K562 (cell line): ENCODE measurements at regions not wholly inside any gene's neighbourhood (a gene's known extent, or its start where the extent isn't known, plus 50 kb on each side); places are given as distances from the start of the nearest gene placed in this dataset.

ENCODE experiments used
- ASH1L ChIP-seq: fragments of 450-650 bp; IDR thresholded peaks from 2 replicates; pipeline ENCODE4 v1.6.1; 2018; ENCODE audit warnings: borderline replicate concordance, mild to moderate bottlenecking, low read depth; ENCODE audit not compliant: partially characterized antibody
- CREB1 ChIP-seq, 2 experiments: sonication (generic) in 1 of 2; formaldehyde crosslinking in 1 of 2; IDR thresholded peaks; 2 replicates each; pipeline versions ENCODE4 v1.6.1 to v1.8.0; 2012 to 2022; ENCODE audit warnings: inconsistent platforms in 1 of 2, mild to moderate bottlenecking in 1 of 2, missing genetic modification reagents in 1 of 2, moderate library complexity in 1 of 2
- FOXA1 ChIP-seq: fragments of 450-650 bp; IDR thresholded peaks from 2 replicates; pipeline ENCODE4 v1.6.1; 2016; ENCODE audit warnings: mild to moderate bottlenecking, borderline replicate concordance
- GATA2 ChIP-seq: sonication (generic); formaldehyde crosslinking; IDR thresholded peaks from 2 replicates; pipeline ENCODE4 v1.4.0; 2020; ENCODE audit warnings: mild to moderate bottlenecking, missing genetic modification reagents
- MAZ ChIP-seq, 2 experiments: fragments of 450-650 bp in 1 of 2; sonication (generic) in 1 of 2; formaldehyde crosslinking; IDR thresholded peaks in 1 of 2; conservative IDR thresholded peaks in 1 of 2; 2 replicates each; pipeline versions ENCODE4 v1.4.0 to v1.5.0; 2020; ENCODE audit warnings: mild to moderate bottlenecking in 1 of 2, missing genetic modification reagents in 1 of 2
- NFXL1 ChIP-seq: fragments of 450-650 bp; formaldehyde crosslinking; IDR thresholded peaks from 2 replicates; pipeline ENCODE4 v1.4.0; 2021; ENCODE audit warnings: mild to moderate bottlenecking
- NR1H2 ChIP-seq: sonication (generic); formaldehyde crosslinking; IDR thresholded peaks from 2 replicates; pipeline ENCODE4 v1.4.0; 2020; ENCODE audit warnings: mild to moderate bottlenecking, missing genetic modification reagents
- RFX5 ChIP-seq: IDR thresholded peaks from 2 replicates; pipeline ENCODE4 v1.6.1; 2011; ENCODE audit warnings: low read depth, mild to moderate bottlenecking, improper control_type of control experiment, low read length
- USF2 ChIP-seq: sonication (generic); formaldehyde crosslinking; IDR thresholded peaks from 2 replicates; pipeline ENCODE4 v1.5.0; 2020; ENCODE audit warnings: missing genetic modification reagents
- ZNF280A ChIP-seq: fragments of 450-650 bp; IDR thresholded peaks from 2 replicates; pipeline ENCODE4 v1.6.1; 2018; ENCODE audit warnings: mild to moderate bottlenecking, low read depth; ENCODE audit not compliant: partially characterized antibody
- ZNF668 ChIP-seq: fragments of 250-450 bp; sonication (Bioruptor Pico); IDR thresholded peaks from 2 replicates; pipeline ENCODE4 v1.8.0; 2022; ENCODE audit warnings: mild to moderate bottlenecking, inconsistent platforms
- TF ChIP-seq, protein P1 (sequence below), 2 experiments: fragments of 450-650 bp in 1 of 2; IDR thresholded peaks; 2 replicates each; pipeline ENCODE4 v1.6.1; 2011 to 2017; ENCODE audit warnings: low read depth in 2 of 2, antibody characterized with exemption in 1 of 2, borderline replicate concordance in 1 of 2, low read length in 1 of 2, mild to moderate bottlenecking in 1 of 2, mixed read lengths in 1 of 2; ENCODE audit not compliant: control insufficient read depth in 1 of 2

- TF ChIP-seq FOXA1 (no peak), CREB1 (IDR thresholded peaks at IDR 0.05) (no peak), CREB1 (CRISPR knock-in tag; IDR thresholded peaks at IDR 0.05) (no peak), GATA2 (CRISPR knock-in tag) (no peak), NR1H2 (CRISPR knock-in tag) (no peak), ZNF668 (no peak), ZNF280A (no peak), ASH1L (no peak), RFX5 (no peak), USF2 (CRISPR knock-in tag) (no peak), MAZ (CRISPR knock-in tag; conservative IDR thresholded peaks at IDR 0.05 in 1 of 2, IDR thresholded peaks at IDR 0.05 in 1 of 2) (no peak), NFXL1 (CRISPR knock-in tag) (no peak)
- TF ChIP-seq, protein P1, sequence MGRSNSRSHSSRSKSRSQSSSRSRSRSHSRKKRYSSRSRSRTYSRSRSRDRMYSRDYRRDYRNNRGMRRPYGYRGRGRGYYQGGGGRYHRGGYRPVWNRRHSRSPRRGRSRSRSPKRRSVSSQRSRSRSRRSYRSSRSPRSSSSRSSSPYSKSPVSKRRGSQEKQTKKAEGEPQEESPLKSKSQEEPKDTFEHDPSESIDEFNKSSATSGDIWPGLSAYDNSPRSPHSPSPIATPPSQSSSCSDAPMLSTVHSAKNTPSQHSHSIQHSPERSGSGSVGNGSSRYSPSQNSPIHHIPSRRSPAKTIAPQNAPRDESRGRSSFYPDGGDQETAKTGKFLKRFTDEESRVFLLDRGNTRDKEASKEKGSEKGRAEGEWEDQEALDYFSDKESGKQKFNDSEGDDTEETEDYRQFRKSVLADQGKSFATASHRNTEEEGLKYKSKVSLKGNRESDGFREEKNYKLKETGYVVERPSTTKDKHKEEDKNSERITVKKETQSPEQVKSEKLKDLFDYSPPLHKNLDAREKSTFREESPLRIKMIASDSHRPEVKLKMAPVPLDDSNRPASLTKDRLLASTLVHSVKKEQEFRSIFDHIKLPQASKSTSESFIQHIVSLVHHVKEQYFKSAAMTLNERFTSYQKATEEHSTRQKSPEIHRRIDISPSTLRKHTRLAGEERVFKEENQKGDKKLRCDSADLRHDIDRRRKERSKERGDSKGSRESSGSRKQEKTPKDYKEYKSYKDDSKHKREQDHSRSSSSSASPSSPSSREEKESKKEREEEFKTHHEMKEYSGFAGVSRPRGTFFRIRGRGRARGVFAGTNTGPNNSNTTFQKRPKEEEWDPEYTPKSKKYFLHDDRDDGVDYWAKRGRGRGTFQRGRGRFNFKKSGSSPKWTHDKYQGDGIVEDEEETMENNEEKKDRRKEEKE (IDR thresholded peaks at IDR 0.05; ENCODE audit: borderline replicate concordance in 1 of 2, control insufficient read depth in 1 of 2, low read depth in 2 of 2, low read length in 1 of 2): no peak
Measured at GRCh38 chr3:68045976-68046375, 391.6 kb upstream of the SUCLG2 start.
